Lung (tissue), 11 donors: ENCODE measurements at regions not wholly inside any gene's neighbourhood (a gene's known extent, or its start where the extent isn't known, plus 50 kb on each side); places are given as distances from the start of the nearest gene placed in this dataset.
"Not testable (repeated sequence)": the region's sequence is repeated elsewhere in the genome, so short reads cannot be mapped to it uniquely, and the experiment has no call there.

Experiments used
- ATAC-seq: fragments of 200-7000 bp; cut with Tn5 transposase; one replicate; pipeline ENCODE4 v1.9.1; 2020; ENCODE audit warnings: moderate number of reproducible peaks; ENCODE audit not compliant: insufficient read depth, low FRiP score
- DNase-seq, 3 donors: peaks; one replicate each; pipeline ENCODE4 v3.0.0-alpha.2; 2013 to 2017
- H3K27ac ChIP-seq, 2 donors: one replicate each; pipeline ENCODE4 v1.5.1; 2013; ENCODE audit warnings: mild to moderate bottlenecking in 2 of 2, moderate library complexity in 2 of 2, control low read depth in 1 of 2, inconsistent platforms in 1 of 2, low read depth in 1 of 2, low read length in 1 of 2
- H3K27me3 ChIP-seq, 3 donors: one replicate each; pipeline ENCODE4 v1.5.1; 2013; ENCODE audit warnings: low read length in 2 of 3; ENCODE audit not compliant: control insufficient read depth in 3 of 3, insufficient read depth in 3 of 3
- H3K36me3 ChIP-seq, 4 donors: one replicate each; pipeline ENCODE4 v1.5.1; 2013; ENCODE audit warnings: low read length in 4 of 4, mild to moderate bottlenecking in 1 of 4, moderate library complexity in 1 of 4; ENCODE audit not compliant: control insufficient read depth in 4 of 4, insufficient read depth in 4 of 4
- H3K4me1 ChIP-seq, 5 donors: one replicate each; pipeline ENCODE4 v1.5.1; 2013; ENCODE audit warnings: low read length in 5 of 5, mild to moderate bottlenecking in 2 of 5, moderate library complexity in 1 of 5; ENCODE audit not compliant: control insufficient read depth in 5 of 5, insufficient read depth in 5 of 5
- H3K4me3 ChIP-seq: one replicate; pipeline ENCODE4 v1.5.1; 2013; ENCODE audit warnings: mild to moderate bottlenecking, control low read depth, moderate library complexity
- H3K9ac ChIP-seq, 2 donors: one replicate each; pipeline ENCODE4 v1.5.1; 2013; ENCODE audit warnings: low read length in 2 of 2, control low read depth in 1 of 2; ENCODE audit not compliant: insufficient read depth in 1 of 2
- H3K9me3 ChIP-seq, 4 donors: one replicate each; pipeline ENCODE4 v1.5.1; 2013; ENCODE audit warnings: low read length in 3 of 4, mild to moderate bottlenecking in 1 of 4, moderate library complexity in 1 of 4; ENCODE audit not compliant: control insufficient read depth in 4 of 4, insufficient read depth in 3 of 4
- CTCF ChIP-seq: IDR thresholded peaks from 2 replicates; pipeline ENCODE4 v1.5.1; 2012; ENCODE audit warnings: mild to moderate bottlenecking; ENCODE audit errors: control extremely low read depth, extremely low read depth
- WGBS, 2 donors: extraction: QIAGEN DNeasy Blood & Tissue Kit; methylation state at CpG; one replicate each; pipeline ENCODE4 v1.1.7; 2013; 5-methylcytosine and 5-hydroxymethylcytosine counted together
- donor health status: control.
- donor health status: control.
- donor health status: Bipolar disorder and iron deficiency.
- donor health status: healthy.
- donor health status: DM: yes; HTN: yes; CAD: no.

GRCh38 chr11:134853992-134854991 lies 442.2 kb upstream of the B3GAT1 start:
- WGBS, 2 donors: 64 to 72% methylated on average over 12 of the region's 12 CpGs

GRCh38 chr11:134851503-134852224 lies 439.6 kb upstream of the B3GAT1 start:
- peaks cover 0 to 15% (median 0%) of the 10 kb centered on the region in 3 donors for H3K27me3 ChIP-seq
- 60 to 79% methylated on average over 22 of the region's 22 CpGs for WGBS, 2 donors
- not testable (repeated sequence) for H3K4me3 ChIP-seq, H3K27ac ChIP-seq, H3K36me3 ChIP-seq, H3K9me3 ChIP-seq, ATAC-seq, DNase-seq
- peaks cover 0 to 14% (median 4%) of the 10 kb centered on the region in 5 donors for H3K4me1 ChIP-seq
- H3K9ac ChIP-seq: peak overlapping the region in 1 of 2 donors; percentile 88

More at GRCh38 chr11:134853992-134854991, 442.2 kb upstream of the B3GAT1 start:
- DNase-seq: peak; percentile 23 to 57 (median 52)
- H3K36me3 ChIP-seq: no peaks in the 10 kb centered on the region
- H3K27ac ChIP-seq: no peak overlapping the region
- no peaks in the 10 kb centered on the region for H3K9me3 ChIP-seq
- no peak for ATAC-seq
- peaks cover 0 to 14% (median 4%) of the 10 kb centered on the region in 5 donors for H3K4me1 ChIP-seq
- no peak for TF ChIP-seq CTCF
- peaks cover 0 to 15% (median 0%) of the 10 kb centered on the region in 3 donors for H3K27me3 ChIP-seq
- H3K4me3 ChIP-seq: no peak overlapping the region
- H3K9ac ChIP-seq: no peak overlapping the region

- no peak overlapping the region for H3K27ac ChIP-seq
- H3K4me3 ChIP-seq: no peak overlapping the region
- H3K27me3 ChIP-seq: peaks cover 0 to 15% (median 0%) of the 10 kb centered on the region in 3 donors
- no peaks in the 10 kb centered on the region for H3K9me3 ChIP-seq
- no peak for ATAC-seq
- no peak for TF ChIP-seq CTCF
- 44 to 48% methylated on average over 2 of the region's 2 CpGs for WGBS, 2 donors
- no peaks in the 10 kb centered on the region for H3K36me3 ChIP-seq
- peaks cover 0 to 8% (median 0%) of the 10 kb centered on the region in 5 donors for H3K4me1 ChIP-seq
- DNase-seq: no peak
- no peak overlapping the region for H3K9ac ChIP-seq
These were observed 438.5 kb upstream of the B3GAT1 start for GRCh38 chr11:134850566-134850965.

GRCh38 chr11:134849833-134850232 lies 437.8 kb upstream of the B3GAT1 start:
- no peak overlapping the region for H3K9ac ChIP-seq
- no peak for ATAC-seq
- 86 to 88% methylated on average over 3 of the region's 3 CpGs for WGBS, 2 donors
- peaks cover 0 to 15% (median 0%) of the 10 kb centered on the region in 3 donors for H3K27me3 ChIP-seq
- no peak overlapping the region for H3K4me3 ChIP-seq
- H3K27ac ChIP-seq: no peak overlapping the region
- DNase-seq: no peak
- no peaks in the 10 kb centered on the region for H3K9me3 ChIP-seq
- H3K4me1 ChIP-seq: peaks cover 0 to 5% (median 0%) of the 10 kb centered on the region in 5 donors
- TF ChIP-seq CTCF: no peak
- no peaks in the 10 kb centered on the region for H3K36me3 ChIP-seq
